ENCODE measurements at regions not wholly inside any gene's neighbourhood (a gene's known extent, or its start where the extent isn't known, plus 50 kb on each side); places are given as distances from the start of the nearest gene placed in this dataset.

GRCh38 chr18:5626130-5626880, 82.5 kb upstream of the EPB41L3 start:
- TF ChIP-seq CTCF (IDR thresholded peaks at IDR 0.05 in 4 of 5, conservative IDR thresholded peaks at IDR 0.05 in 1 of 5) (no peak), POLR2A (IDR thresholded peaks at IDR 0.05) (no peak)
